ENCODE measurements at regions not wholly inside any gene's neighbourhood (a gene's known extent, or its start where the extent isn't known, plus 50 kb on each side); places are given as distances from the start of the nearest gene placed in this dataset.

- Histone ChIP-seq H3K23ac (ENCODE audit: low read depth, low read length) (no peak overlapping the region), H3K27ac (ENCODE audit: insufficient read depth, low read length) (no peak overlapping the region), H4K91ac (ENCODE audit: insufficient read depth, low read depth, low read length) (no peak overlapping the region), H4K20me1 (ENCODE audit: insufficient read depth, low read length) (no peaks in the 10 kb centered on the region), H2AK5ac (ENCODE audit: low read depth, low read length) (no peak overlapping the region), H3K4me3 (ENCODE audit: insufficient read depth, low read depth, low read length) (no peak overlapping the region), H3K4ac (ENCODE audit: low read depth, low read length) (no peak overlapping the region), H2BK5ac (ENCODE audit: low read depth, low read length, poor library complexity, severe bottlenecking) (no peak overlapping the region), H4K5ac (ENCODE audit: low read depth, low read length) (no peak overlapping the region), H3K9ac (ENCODE audit: low read depth, low read length) (no peak overlapping the region), H2AFZ (replicated peaks; ENCODE audit: low read length, poor library complexity) (no peak overlapping the region), H3K4me2 (ENCODE audit: low read depth, low read length) (no peak overlapping the region), H3K27me3 (ENCODE audit: control insufficient read depth, insufficient read depth, low read length) (no peaks in the 10 kb centered on the region), H2BK20ac (ENCODE audit: low read depth, low read length) (no peak overlapping the region), H4K8ac (ENCODE audit: low read depth in 2 of 2, low read length in 2 of 2) (no peak overlapping the region), H3K79me1 (ENCODE audit: low read depth in 1 of 2, low read length in 2 of 2) (no peaks in the 10 kb centered on the region), H3K4me1 (ENCODE audit: control insufficient read depth, insufficient read depth, low read length) (no peaks in the 10 kb centered on the region), H2BK15ac (ENCODE audit: low read depth, low read length) (no peak overlapping the region), H3K56ac (ENCODE audit: extremely low read depth, insufficient read depth, low read length) (no peak overlapping the region), H3K14ac (replicated peaks; ENCODE audit: low read depth, low read length) (no peak overlapping the region), H3K9me3 (ENCODE audit: control insufficient read depth, insufficient read depth, low read length) (peaks cover 28% of the 10 kb centered on the region), H3K36me3 (ENCODE audit: control insufficient read depth, insufficient read depth, low read length) (no peaks in the 10 kb centered on the region), H2BK120ac (ENCODE audit: low read depth, low read length) (no peak overlapping the region), H3K18ac (ENCODE audit: low read depth, low read length) (no peak overlapping the region), H2AK9ac (replicated peaks; ENCODE audit: low read depth, low read length, poor library complexity) (no peak overlapping the region), H3K9me1 (ENCODE audit: insufficient read depth, low read length) (no peaks in the 10 kb centered on the region)
- WGBS, 2 experiments (ENCODE audit: extremely low coverage in 2 of 2, insufficient read length in 1 of 2) = 8% methylated on average over 4 of the region's 10 CpGs; no CpG with 5 or more reads in 1 of the 2 experiments
- BruUV-seq (replicated peaks) = no TSS peak
- in situ Hi-C loops (cut with MboI; ENCODE audit: low sequenced_read_pairs) = no loop called here
- ATAC-seq (ENCODE audit: low read depth) (no peak), DNase-seq (no peak)
- intact Hi-C loops (cut with micrococcal nuclease) = no loop called here
- ChIA-PET CTCF (no interaction called here), POLR2A (ENCODE audit: unreplicated experiment) (no interaction called here)
- TF ChIP-seq CEBPB (IDR thresholded peaks at IDR 0.05; ENCODE audit: low read depth, low read length) (no peak), CHD1 (IDR thresholded peaks at IDR 0.05; ENCODE audit: low read depth, low read length) (no peak), POLR2A (IDR thresholded peaks at IDR 0.05; ENCODE audit: low read depth, low read length) (no peak), BHLHE40 (IDR thresholded peaks at IDR 0.05; ENCODE audit: low read depth, low read length) (no peak), MAFK (IDR thresholded peaks at IDR 0.05; ENCODE audit: low read depth, low read length) (no peak), USF2 (IDR thresholded peaks at IDR 0.05; ENCODE audit: low read depth, low read length) (no peak), NFE2L2 (IDR thresholded peaks at IDR 0.05; ENCODE audit: low read depth, low read length) (no peak), MAZ (IDR thresholded peaks at IDR 0.05; ENCODE audit: borderline replicate concordance, low read depth, low read length) (no peak)
- dilution Hi-C loops (cut with HindIII; ENCODE audit: low sequenced_read_pairs, unreplicated experiment) = no loop called here
Observed at GRCh38 chr5:7016999-7017747, 303.9 kb downstream of the TENT4A start.

Data from IMR-90 (cell line).